Activated B cell treated with CpG ODN at 0.5 μM for 24 hours (primary cell): ENCODE measurements at regions not wholly inside any gene's neighbourhood (a gene's known extent, or its start where the extent isn't known, plus 50 kb on each side); places are given as distances from the start of the nearest gene placed in this dataset.

Source experiments
- ATAC-seq: fragments of 200-7000 bp; cut with Tn5 transposase; one replicate; pipeline ENCODE4 v1.10.0; 2021; ENCODE audit warnings: low read depth, mild to moderate bottlenecking, moderate library complexity
- CTCF ChIA-PET: fragments of 350-600 bp; sonication (Branson Sonifier 250); formaldehyde crosslinking; loops from one replicate; lab custom pipeline; 2021; ENCODE audit warnings: antibody characterized with exemption; lab: Charles Lee
- POLR2A ChIA-PET: fragments of 350-600 bp; sonication (Branson Sonifier 250); formaldehyde crosslinking; loops from one replicate; lab custom pipeline; 2021; ENCODE audit warnings: antibody characterized with exemption; lab: Charles Lee
- DNase-seq: peaks from one replicate; pipeline ENCODE4 v3.0.0; 2022
- H3K27ac Mint-ChIP-seq: one replicate; pipeline ENCODE4 v1.8.0; 2020; ENCODE audit warnings: mixed read lengths
- H3K27me3 Mint-ChIP-seq: one replicate; pipeline ENCODE4 v1.8.0; 2021; ENCODE audit warnings: mixed read lengths
- H3K36me3 Mint-ChIP-seq: one replicate; pipeline ENCODE4 v1.8.0; 2021; ENCODE audit warnings: low read depth, mixed read lengths
- H3K4me1 Mint-ChIP-seq: one replicate; pipeline ENCODE4 v1.8.0; 2021; ENCODE audit warnings: mixed read lengths
- H3K4me3 Mint-ChIP-seq: one replicate; pipeline ENCODE4 v1.8.0; 2020; ENCODE audit warnings: mild to moderate bottlenecking, mixed read lengths
- H3K9me3 Mint-ChIP-seq: one replicate; pipeline ENCODE4 v1.8.0; 2020; ENCODE audit warnings: mixed read lengths
- intact Hi-C: fragments of 100-400 bp; cut with micrococcal nuclease; formaldehyde crosslinking; loops from one replicate; pipeline ENCODE4 v1.15.1; 2024
- TF ChIP-seq, protein P1 (sequence below): fragments of 200-600 bp; IDR thresholded peaks from one replicate; pipeline ENCODE4 v1.8.0; 2022; ENCODE audit warnings: antibody characterized with exemption, mild to moderate bottlenecking

DNA sequence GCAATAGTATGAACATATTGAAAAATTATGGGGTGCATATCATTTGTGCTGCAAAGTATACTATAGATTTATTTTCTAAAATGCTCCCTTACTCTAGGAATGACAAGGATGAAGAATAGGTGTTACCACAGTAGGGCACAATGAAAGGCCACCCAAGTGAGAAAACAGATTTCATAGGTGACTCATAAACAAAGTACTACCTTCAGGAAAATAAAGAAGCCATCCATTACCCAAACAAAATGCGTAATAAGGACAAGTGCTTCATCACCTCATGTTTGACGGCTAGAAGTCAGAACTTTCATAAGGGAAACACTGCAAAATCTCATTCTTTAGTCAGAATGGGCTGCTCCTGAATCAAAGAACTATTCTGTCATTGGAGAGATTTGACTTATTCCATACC, 116.6 kb downstream of the MFSD1 start:
- Mint-ChIP-seq H3K4me1 (no peaks in the 10 kb centered on the region), H3K36me3 (no peaks in the 10 kb centered on the region), H3K4me3 (no peak overlapping the region), H3K27me3 (peaks cover under 1% of the 10 kb centered on the region), H3K9me3 (no peaks in the 10 kb centered on the region), H3K27ac (no peak overlapping the region)
- TF ChIP-seq, protein P1, sequence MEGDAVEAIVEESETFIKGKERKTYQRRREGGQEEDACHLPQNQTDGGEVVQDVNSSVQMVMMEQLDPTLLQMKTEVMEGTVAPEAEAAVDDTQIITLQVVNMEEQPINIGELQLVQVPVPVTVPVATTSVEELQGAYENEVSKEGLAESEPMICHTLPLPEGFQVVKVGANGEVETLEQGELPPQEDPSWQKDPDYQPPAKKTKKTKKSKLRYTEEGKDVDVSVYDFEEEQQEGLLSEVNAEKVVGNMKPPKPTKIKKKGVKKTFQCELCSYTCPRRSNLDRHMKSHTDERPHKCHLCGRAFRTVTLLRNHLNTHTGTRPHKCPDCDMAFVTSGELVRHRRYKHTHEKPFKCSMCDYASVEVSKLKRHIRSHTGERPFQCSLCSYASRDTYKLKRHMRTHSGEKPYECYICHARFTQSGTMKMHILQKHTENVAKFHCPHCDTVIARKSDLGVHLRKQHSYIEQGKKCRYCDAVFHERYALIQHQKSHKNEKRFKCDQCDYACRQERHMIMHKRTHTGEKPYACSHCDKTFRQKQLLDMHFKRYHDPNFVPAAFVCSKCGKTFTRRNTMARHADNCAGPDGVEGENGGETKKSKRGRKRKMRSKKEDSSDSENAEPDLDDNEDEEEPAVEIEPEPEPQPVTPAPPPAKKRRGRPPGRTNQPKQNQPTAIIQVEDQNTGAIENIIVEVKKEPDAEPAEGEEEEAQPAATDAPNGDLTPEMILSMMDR = no peak
- intact Hi-C loops = loop anchor here (1.0 kb wide), 1 partner anchor 342 kb away; no protein-coding TSS in a partner anchor
- CTCF ChIA-PET = interaction anchor here (1.0 kb wide), 1 partner anchor 340 kb away, joined by 3 read pairs; no protein-coding TSS in a partner anchor
- ATAC-seq (no peak), DNase-seq (no peak)
- POLR2A ChIA-PET = no interaction called here

DNA sequence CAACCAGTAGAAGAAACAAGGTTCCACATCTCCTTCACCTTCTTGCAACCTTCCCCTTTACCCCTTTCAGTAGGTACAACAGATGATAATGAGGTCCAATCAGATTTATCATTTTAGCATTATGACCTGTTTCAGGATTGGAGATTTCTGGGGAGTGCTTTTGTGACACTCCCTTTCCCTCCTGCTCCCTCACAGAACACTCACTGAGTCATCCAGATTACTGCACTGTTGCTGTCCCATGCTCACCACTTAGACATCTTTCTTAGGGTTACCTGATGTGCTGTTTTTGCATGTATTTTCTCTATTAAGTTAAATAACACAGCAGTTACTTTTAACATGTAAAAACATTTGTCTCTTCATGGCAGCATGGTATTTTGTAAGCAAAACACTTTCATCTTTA, 118.5 kb downstream of the MFSD1 start:
- Mint-ChIP-seq H3K27me3 (peaks cover 3% of the 10 kb centered on the region), H3K9me3 (no peaks in the 10 kb centered on the region), H3K36me3 (no peaks in the 10 kb centered on the region), H3K4me1 (no peaks in the 10 kb centered on the region), H3K27ac (no peak overlapping the region), H3K4me3 (no peak overlapping the region)
- no peak for ATAC-seq
- intact Hi-C loops = no loop called here
- ChIA-PET CTCF (no interaction called here), POLR2A (no interaction called here)
- TF ChIP-seq, protein P1 = no peak
- DNase-seq = no peak

DNA sequence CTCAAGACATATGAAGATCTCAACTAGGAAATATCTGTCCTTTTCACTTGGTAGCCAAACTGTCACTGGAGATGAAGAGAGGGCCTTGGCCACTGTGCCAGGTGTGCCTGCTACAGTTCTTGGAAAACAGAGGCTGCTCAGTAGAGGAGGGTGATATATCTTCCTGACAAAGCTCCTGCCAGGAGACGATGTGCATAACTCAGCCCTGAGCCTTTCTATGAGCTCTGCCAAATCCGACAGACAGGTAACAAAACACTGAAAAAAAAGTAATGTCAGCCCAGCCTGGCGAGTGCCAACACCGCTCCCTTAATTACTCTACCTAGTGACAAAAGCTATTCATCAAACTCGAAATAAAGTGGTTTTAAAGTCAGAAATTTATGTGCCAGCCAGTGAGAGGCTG, 123.2 kb downstream of the MFSD1 start:
- ATAC-seq = no peak
- ChIA-PET CTCF (no interaction called here), POLR2A (no interaction called here)
- intact Hi-C loops = no loop called here
- DNase-seq = no peak
- Mint-ChIP-seq H3K9me3 (no peaks in the 10 kb centered on the region), H3K27ac (no peak overlapping the region), H3K36me3 (no peaks in the 10 kb centered on the region), H3K4me3 (no peak overlapping the region), H3K4me1 (no peaks in the 10 kb centered on the region), H3K27me3 (peaks cover 3% of the 10 kb centered on the region)
- TF ChIP-seq, protein P1 = no peak

DNA sequence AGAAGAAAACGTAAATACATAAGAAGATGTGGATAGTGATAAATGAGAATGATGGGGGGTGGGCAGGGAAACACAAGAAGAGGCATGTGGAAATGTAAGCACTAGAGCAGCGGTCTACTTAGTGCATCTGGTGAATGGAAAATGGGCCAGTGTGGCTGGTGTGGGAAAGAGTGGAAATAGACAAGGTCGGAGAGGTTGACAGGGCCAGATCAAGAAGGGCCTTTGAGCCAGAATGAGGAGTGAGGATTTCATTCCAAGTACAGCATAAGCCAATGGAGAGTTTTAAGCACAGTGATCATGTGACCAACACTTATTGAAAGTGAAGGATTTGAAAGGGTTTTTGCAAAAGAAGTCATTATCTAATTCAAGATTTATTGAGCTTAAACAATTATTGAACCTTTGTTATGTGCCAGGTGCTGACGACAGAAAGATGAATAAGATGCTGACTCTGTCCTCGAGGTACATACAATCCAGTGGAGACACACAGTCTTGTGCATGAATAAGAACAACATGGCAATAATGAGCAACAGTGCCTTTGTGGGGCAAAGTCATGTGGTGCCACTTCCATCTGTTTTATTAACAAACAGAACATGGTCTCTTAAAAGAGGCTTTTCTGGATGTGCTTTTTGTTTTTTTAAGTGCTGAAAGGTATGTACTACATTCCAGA, 124.1 kb downstream of the MFSD1 start:
- H3K4me3 Mint-ChIP-seq = no peak overlapping the region
- no peak for ATAC-seq
- DNase-seq = no peak
- H3K9me3 Mint-ChIP-seq = no peaks in the 10 kb centered on the region
- TF ChIP-seq, protein P1 = no peak
- H3K4me1 Mint-ChIP-seq = no peaks in the 10 kb centered on the region
- no peak overlapping the region for H3K27ac Mint-ChIP-seq
- peaks cover 3% of the 10 kb centered on the region for H3K27me3 Mint-ChIP-seq
- intact Hi-C loops = no loop called here
- POLR2A ChIA-PET = no interaction called here
- CTCF ChIA-PET = no interaction called here
- H3K36me3 Mint-ChIP-seq = no peaks in the 10 kb centered on the region

DNA sequence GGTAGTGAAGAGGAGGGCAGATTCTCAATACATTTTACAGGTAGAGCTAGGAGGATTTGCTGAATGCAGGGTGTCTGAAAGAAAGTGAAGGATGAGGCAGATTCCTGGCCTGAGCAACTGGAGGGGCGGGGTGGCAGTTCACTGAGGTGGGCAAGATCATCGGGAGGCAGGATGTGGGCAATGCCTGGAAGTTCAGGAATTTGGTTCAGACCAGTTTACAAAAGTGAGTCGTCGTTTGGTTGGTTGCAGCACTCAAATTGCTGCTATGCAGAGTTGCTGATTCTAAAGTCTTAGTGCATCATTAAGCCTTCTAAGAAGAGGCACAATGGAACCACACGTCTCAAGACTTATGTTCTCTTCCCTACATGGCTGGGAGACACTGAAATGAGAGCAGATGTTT, 134.0 kb downstream of the MFSD1 start:
- DNase-seq = no peak
- no peaks in the 10 kb centered on the region for H3K27me3 Mint-ChIP-seq
- no peak overlapping the region for H3K27ac Mint-ChIP-seq
- POLR2A ChIA-PET = no interaction called here
- CTCF ChIA-PET = no interaction called here
- no peaks in the 10 kb centered on the region for H3K4me1 Mint-ChIP-seq
- H3K9me3 Mint-ChIP-seq = peaks cover 2% of the 10 kb centered on the region
- TF ChIP-seq, protein P1 = no peak
- no peak for ATAC-seq
- H3K36me3 Mint-ChIP-seq = no peaks in the 10 kb centered on the region
- H3K4me3 Mint-ChIP-seq = no peak overlapping the region
- intact Hi-C loops = no loop called here
